ENCODE measurements at regions not wholly inside any gene's neighbourhood (a gene's known extent, or its start where the extent isn't known, plus 50 kb on each side); places are given as distances from the start of the nearest gene placed in this dataset.

DNA sequence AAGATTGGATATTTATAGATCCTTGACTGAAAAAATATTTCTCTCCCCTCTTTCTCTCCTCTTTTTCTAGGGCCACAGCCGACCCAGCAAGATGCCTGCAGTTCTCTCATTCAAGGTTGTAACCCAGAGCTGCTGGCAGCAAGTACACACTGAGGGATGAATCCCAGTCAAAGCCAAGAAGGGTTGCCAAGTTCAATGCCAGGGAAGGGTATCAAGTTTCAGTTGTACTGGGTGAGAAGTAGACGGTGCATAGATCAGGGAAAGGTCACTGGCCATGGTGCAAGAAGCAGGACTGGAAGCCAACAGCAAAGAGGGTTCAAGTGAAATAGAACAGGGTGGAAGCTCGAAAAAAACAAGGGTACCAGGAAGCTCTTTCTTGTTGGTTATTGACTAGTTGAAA lies 170.2 kb downstream of the NRP2 start:
- peaks cover 0 to 3% (median 0%) of the 10 kb centered on the region in 12 donors for H3K9me3 ChIP-seq
- H3K36me3 ChIP-seq: no peaks in the 10 kb centered on the region
- peak; percentile 89 to 99 (median 94) for ATAC-seq
- no peaks in the 10 kb centered on the region for H3K27me3 ChIP-seq
- H3K27ac ChIP-seq: no peak overlapping the region
- 42 to 48% (median 44%) methylated on average over 3 of the region's 3 CpGs for WGBS, 4 donors
- intact Hi-C loops (cut with DNase I): no loop called here
- TF ChIP-seq, protein P1, sequence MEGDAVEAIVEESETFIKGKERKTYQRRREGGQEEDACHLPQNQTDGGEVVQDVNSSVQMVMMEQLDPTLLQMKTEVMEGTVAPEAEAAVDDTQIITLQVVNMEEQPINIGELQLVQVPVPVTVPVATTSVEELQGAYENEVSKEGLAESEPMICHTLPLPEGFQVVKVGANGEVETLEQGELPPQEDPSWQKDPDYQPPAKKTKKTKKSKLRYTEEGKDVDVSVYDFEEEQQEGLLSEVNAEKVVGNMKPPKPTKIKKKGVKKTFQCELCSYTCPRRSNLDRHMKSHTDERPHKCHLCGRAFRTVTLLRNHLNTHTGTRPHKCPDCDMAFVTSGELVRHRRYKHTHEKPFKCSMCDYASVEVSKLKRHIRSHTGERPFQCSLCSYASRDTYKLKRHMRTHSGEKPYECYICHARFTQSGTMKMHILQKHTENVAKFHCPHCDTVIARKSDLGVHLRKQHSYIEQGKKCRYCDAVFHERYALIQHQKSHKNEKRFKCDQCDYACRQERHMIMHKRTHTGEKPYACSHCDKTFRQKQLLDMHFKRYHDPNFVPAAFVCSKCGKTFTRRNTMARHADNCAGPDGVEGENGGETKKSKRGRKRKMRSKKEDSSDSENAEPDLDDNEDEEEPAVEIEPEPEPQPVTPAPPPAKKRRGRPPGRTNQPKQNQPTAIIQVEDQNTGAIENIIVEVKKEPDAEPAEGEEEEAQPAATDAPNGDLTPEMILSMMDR (IDR thresholded peaks at IDR 0.05): no peak
- TF ChIP-seq POLR2A (IDR thresholded peaks at IDR 0.05): no peak
- peak in 4 of 5 donors; percentile 17 to 71 (median 35) for DNase-seq
- H3K4me3 ChIP-seq: no peak overlapping the region
- peaks cover 0 to 5% (median 0%) of the 10 kb centered on the region in 12 donors for H3K4me1 ChIP-seq

DNA sequence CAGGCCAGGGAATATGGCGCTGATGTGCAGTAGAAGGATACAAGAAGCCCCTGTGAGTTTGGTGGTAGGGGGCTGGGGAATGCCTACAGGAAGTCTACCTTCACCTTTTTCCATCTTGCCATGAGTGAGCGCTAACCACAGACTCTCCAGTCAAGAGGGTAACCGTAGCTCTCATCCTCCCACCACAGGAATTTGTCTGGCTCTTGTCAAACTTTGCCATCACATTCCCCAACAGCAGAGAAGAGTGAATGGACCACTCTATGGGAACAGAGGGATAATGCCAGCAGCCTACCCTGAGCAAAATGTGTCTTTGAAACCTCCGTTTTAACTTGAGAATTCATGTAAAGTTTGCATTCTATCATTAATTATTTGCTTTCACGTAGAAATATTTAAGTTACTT lies 168.3 kb downstream of the NRP2 start:
- TF ChIP-seq POLR2A (IDR thresholded peaks at IDR 0.05): no peak
- TF ChIP-seq, protein P1 (IDR thresholded peaks at IDR 0.05): no peak
- 80 to 91% (median 87%) methylated on average over 5 of the region's 5 CpGs for WGBS, 4 donors
- Histone ChIP-seq H3K27me3 (no peaks in the 10 kb centered on the region), H3K4me1 (peaks cover 0 to 5% (median 0%) of the 10 kb centered on the region in 12 donors), H3K9me3 (peaks cover 0 to 3% (median 0%) of the 10 kb centered on the region in 12 donors), H3K27ac (no peak overlapping the region), H3K4me3 (no peak overlapping the region), H3K36me3 (no peaks in the 10 kb centered on the region)
- DNase-seq (no peak), ATAC-seq (no peak)
- intact Hi-C loops (cut with DNase I): no loop called here

DNA sequence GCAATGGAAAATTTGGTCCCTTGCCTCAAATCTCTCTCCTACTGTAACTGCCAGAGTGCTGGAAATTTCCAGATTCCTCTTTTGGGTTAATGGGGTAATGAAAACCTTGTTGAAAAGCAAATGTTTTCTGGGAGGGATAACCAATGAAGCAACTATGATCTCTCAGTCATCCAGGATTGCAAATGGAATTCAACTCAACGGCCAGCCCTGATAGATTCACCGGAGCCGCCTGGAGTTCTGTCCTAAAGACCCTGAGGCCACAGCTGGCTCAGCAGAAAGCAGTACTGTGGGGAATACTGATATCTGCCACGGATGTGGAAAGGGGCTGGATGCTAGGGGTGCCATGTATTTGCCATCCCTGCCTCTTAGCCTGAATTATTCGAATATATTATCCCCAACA lies 167.8 kb downstream of the NRP2 start:
- DNase-seq: no peak
- no peak overlapping the region for H3K27ac ChIP-seq
- no peak overlapping the region for H3K4me3 ChIP-seq
- TF ChIP-seq, protein P1 (IDR thresholded peaks at IDR 0.05): no peak
- no peak for TF ChIP-seq POLR2A (IDR thresholded peaks at IDR 0.05)
- intact Hi-C loops (cut with DNase I): no loop called here
- no peaks in the 10 kb centered on the region for H3K27me3 ChIP-seq
- no peak for ATAC-seq
- H3K36me3 ChIP-seq: no peaks in the 10 kb centered on the region
- WGBS, 4 donors: 74 to 86% (median 79%) methylated on average over 5 of the region's 5 CpGs
- H3K9me3 ChIP-seq: no peaks in the 10 kb centered on the region
- H3K4me1 ChIP-seq: peaks cover 0 to 5% (median 0%) of the 10 kb centered on the region in 12 donors

DNA sequence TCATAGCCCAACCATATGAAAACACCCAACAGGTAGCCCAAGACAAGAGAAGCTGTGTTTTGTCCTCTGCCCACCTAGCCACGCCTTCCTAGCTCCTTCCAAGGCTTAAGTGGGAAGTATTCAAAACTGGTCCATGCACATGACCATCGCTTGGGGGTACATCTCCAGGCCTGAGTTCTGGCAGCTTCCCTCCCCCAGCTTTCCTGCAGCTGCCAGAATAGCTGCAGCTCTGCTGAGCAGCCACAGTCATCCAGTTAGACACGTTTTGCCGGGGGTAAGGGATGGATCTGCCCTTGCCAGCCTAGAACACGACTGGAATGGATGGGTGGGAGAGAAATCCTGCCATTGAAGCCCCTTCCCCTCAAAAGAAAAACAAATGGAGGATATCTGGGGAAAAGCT lies 166.8 kb downstream of the NRP2 start:
- no peak for TF ChIP-seq POLR2A (IDR thresholded peaks at IDR 0.05)
- TF ChIP-seq, protein P1 (IDR thresholded peaks at IDR 0.05): no peak
- ATAC-seq (no peak), DNase-seq (no peak)
- 56 to 70% (median 62%) methylated on average over 5 of the region's 5 CpGs for WGBS, 4 donors
- H3K27me3 ChIP-seq: no peaks in the 10 kb centered on the region
- H3K36me3 ChIP-seq: no peaks in the 10 kb centered on the region
- no peak overlapping the region for H3K27ac ChIP-seq
- no peak overlapping the region for H3K4me3 ChIP-seq
- intact Hi-C loops (cut with DNase I): no loop called here
- H3K4me1 ChIP-seq: peaks cover 0 to 5% (median 0%) of the 10 kb centered on the region in 12 donors
- H3K9me3 ChIP-seq: no peaks in the 10 kb centered on the region
